ENCODE measurements at regions not wholly inside any gene's neighbourhood (a gene's known extent, or its start where the extent isn't known, plus 50 kb on each side); places are given as distances from the start of the nearest gene placed in this dataset.

DNA sequence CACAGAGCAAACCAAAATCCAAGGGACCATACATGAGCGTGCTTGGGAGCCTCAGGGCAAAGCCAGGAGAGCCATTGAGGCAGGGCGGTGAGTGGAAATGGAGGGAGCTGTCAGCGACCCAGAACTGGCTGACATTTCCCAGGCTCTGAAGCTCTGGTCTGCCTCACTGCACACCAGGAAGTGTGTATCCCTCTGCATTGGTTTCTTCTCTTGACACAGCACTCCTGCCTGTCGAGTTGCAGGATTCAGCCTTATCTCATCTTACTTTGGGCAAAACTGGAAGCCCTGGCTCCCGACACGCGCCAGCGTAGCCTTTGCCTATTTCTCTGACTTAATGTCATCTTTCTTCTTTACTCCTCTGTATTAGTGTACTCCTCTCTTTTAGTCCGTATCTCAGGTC, 144.7 kb upstream of the HS3ST3A1 start:
- TF ChIP-seq, protein P1, sequence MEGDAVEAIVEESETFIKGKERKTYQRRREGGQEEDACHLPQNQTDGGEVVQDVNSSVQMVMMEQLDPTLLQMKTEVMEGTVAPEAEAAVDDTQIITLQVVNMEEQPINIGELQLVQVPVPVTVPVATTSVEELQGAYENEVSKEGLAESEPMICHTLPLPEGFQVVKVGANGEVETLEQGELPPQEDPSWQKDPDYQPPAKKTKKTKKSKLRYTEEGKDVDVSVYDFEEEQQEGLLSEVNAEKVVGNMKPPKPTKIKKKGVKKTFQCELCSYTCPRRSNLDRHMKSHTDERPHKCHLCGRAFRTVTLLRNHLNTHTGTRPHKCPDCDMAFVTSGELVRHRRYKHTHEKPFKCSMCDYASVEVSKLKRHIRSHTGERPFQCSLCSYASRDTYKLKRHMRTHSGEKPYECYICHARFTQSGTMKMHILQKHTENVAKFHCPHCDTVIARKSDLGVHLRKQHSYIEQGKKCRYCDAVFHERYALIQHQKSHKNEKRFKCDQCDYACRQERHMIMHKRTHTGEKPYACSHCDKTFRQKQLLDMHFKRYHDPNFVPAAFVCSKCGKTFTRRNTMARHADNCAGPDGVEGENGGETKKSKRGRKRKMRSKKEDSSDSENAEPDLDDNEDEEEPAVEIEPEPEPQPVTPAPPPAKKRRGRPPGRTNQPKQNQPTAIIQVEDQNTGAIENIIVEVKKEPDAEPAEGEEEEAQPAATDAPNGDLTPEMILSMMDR (IDR thresholded peaks at IDR 0.05), result no peak
- no peak for TF ChIP-seq POLR2A (IDR thresholded peaks at IDR 0.05)

All from right lobe of liver (tissue), 4 donors.